GM18861 (cell line): ENCODE measurements at regions not wholly inside any gene's neighbourhood (a gene's known extent, or its start where the extent isn't known, plus 50 kb on each side); places are given as distances from the start of the nearest gene placed in this dataset.

ENCODE experiments used
- ATAC-seq: cut with Tn5 transposase; IDR thresholded peaks from one replicate; pipeline ENCODE4 v1.9.1; 2021; ENCODE audit not compliant: unreplicated experiment

GRCh38 chr18:65567372-65567771 is 183.4 kb upstream of the CDH7 start:
- ATAC-seq: no peak

GRCh38 chr18:65548316-65548715 is 202.5 kb upstream of the CDH7 start:
- ATAC-seq: no peak

- ATAC-seq: no peak
Observed at GRCh38 chr18:65547046-65547445, 203.8 kb upstream of the CDH7 start.

- ATAC-seq: no peak
Observed at GRCh38 chr18:65544701-65545100, 206.1 kb upstream of the CDH7 start.

- no peak for ATAC-seq
Observed at GRCh38 chr18:65527879-65528633, 222.8 kb upstream of the CDH7 start.

- ATAC-seq: no peak
Observed at GRCh38 chr18:65526099-65526498, 224.7 kb upstream of the CDH7 start.

GRCh38 chr18:65523461-65523860 is 227.4 kb upstream of the CDH7 start:
- no peak for ATAC-seq

- ATAC-seq: no peak
Observed at GRCh38 chr18:65522907-65523306, 227.9 kb upstream of the CDH7 start.

- no peak for ATAC-seq
Observed at GRCh38 chr18:65516209-65516608, 234.6 kb upstream of the CDH7 start.

- no peak for ATAC-seq
Observed at GRCh38 chr18:65498605-65499004, 252.2 kb upstream of the CDH7 start.

GRCh38 chr18:65487569-65487968 is 263.2 kb upstream of the CDH7 start:
- ATAC-seq: no peak

- ATAC-seq: no peak
Observed at GRCh38 chr18:65477455-65477854, 273.4 kb upstream of the CDH7 start.

- ATAC-seq: no peak
Observed at GRCh38 chr18:65468881-65469280, 281.9 kb upstream of the CDH7 start.

GRCh38 chr18:65464361-65464760 is 286.5 kb upstream of the CDH7 start:
- no peak for ATAC-seq

GRCh38 chr18:65459741-65460140 is 291.1 kb upstream of the CDH7 start:
- ATAC-seq: no peak

GRCh38 chr18:65458871-65459270 is 291.9 kb upstream of the CDH7 start:
- no peak for ATAC-seq

- ATAC-seq: no peak
Observed at GRCh38 chr18:65439188-65439587, 311.6 kb upstream of the CDH7 start.

GRCh38 chr18:65436430-65436829 is 314.4 kb upstream of the CDH7 start:
- no peak for ATAC-seq

- ATAC-seq: no peak
Observed at GRCh38 chr18:65435534-65435933, 315.3 kb upstream of the CDH7 start.

GRCh38 chr18:65429601-65430000 is 321.2 kb upstream of the CDH7 start:
- no peak for ATAC-seq

- no peak for ATAC-seq
Observed at GRCh38 chr18:65425366-65425765, 325.4 kb upstream of the CDH7 start.

- no peak for ATAC-seq
Observed at GRCh38 chr18:65423776-65424175, 327.0 kb upstream of the CDH7 start.

GRCh38 chr18:65422544-65423136 is 328.2 kb upstream of the CDH7 start:
- no peak for ATAC-seq
